ENCODE measurements at regions not wholly inside any gene's neighbourhood (a gene's known extent, or its start where the extent isn't known, plus 50 kb on each side); places are given as distances from the start of the nearest gene placed in this dataset.

DNA sequence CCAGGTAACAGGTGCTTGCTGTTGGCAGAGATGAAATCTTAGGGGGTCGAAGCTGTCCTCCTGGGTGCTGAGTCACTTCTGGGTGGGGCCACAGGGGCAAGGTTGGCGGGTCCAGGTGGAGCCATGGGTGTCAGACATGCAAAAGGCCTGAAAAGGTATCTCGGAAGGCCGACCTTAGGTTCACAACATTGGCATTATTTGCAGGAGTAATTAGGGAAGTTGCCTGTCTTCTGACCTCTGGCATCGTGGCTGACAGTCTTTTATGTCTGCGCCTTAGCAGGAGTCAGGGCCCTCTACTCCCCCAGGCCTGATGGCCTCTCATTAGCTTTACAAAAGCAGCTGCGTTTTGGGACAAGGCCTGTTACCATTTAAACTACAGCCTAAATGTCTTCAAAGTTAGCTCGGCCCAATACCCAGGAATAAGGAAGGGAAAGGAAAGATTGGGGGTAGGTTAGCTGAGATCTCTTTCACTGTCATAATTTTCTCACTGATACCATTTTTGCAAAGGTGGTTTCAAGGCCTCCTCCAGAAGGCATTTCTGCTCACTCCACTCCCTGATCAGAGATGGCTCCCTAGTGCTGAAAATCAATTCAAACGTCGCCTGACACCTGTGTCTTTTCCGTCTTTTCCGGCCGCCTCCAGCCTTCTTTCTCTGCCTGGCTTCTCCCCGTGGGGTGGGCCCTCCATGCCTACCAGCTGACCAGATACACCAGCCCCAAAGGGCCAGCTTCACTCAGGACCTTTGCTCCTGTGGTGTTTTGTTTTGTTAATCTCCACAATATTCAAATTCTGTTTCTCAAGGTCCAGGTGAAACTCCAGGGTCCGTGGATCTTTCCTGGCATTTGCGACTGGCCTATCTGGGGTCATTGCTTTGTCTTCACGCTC is 90.8 kb downstream of the RHOB start:
- no peak overlapping the region for H3K4me3 ChIP-seq (ENCODE audit: control insufficient read depth in 2 of 3, extremely low read depth in 1 of 3, insufficient read depth in 2 of 3, low read depth in 1 of 3, low read length in 3 of 3)
- FAIRE-seq (no peak), DNase-seq (ENCODE audit: low read depth, low spot score) (no peak)
- no peak overlapping the region for H2AFZ ChIP-seq (ENCODE audit: control insufficient read depth, low read length)
- dilution Hi-C loops (cut with MboI; ENCODE audit: extremely low pct_ligation_motif_present, low sequenced_read_pairs) = no loop called here
- H3K9me1 ChIP-seq (ENCODE audit: control insufficient read depth, extremely low read depth, insufficient read depth, low read length) = no peaks in the 10 kb centered on the region
- no peaks in the 10 kb centered on the region for H4K20me1 ChIP-seq (ENCODE audit: control insufficient read depth, extremely low read depth, insufficient read depth, low read length)
- H3K4me1 ChIP-seq (ENCODE audit: control insufficient read depth, extremely low read depth, insufficient read depth, low read length) = peaks cover 28% of the 10 kb centered on the region
- H3K9me3 ChIP-seq (ENCODE audit: control insufficient read depth, low read depth, low read length) = no peaks in the 10 kb centered on the region
- no peaks in the 10 kb centered on the region for H3K79me2 ChIP-seq (ENCODE audit: control insufficient read depth, insufficient read depth, low read length)
- peaks cover 3% of the 10 kb centered on the region for H3K27me3 ChIP-seq (ENCODE audit: control insufficient read depth, extremely low read depth, insufficient read depth, low read length)
- H3K27ac ChIP-seq (ENCODE audit: control insufficient read depth, insufficient read depth, low read length) = no peak overlapping the region
- no peak overlapping the region for H3K4me2 ChIP-seq (ENCODE audit: control insufficient read depth, extremely low read depth, insufficient read depth, low read depth, low read length)
- TF ChIP-seq, protein P1, sequence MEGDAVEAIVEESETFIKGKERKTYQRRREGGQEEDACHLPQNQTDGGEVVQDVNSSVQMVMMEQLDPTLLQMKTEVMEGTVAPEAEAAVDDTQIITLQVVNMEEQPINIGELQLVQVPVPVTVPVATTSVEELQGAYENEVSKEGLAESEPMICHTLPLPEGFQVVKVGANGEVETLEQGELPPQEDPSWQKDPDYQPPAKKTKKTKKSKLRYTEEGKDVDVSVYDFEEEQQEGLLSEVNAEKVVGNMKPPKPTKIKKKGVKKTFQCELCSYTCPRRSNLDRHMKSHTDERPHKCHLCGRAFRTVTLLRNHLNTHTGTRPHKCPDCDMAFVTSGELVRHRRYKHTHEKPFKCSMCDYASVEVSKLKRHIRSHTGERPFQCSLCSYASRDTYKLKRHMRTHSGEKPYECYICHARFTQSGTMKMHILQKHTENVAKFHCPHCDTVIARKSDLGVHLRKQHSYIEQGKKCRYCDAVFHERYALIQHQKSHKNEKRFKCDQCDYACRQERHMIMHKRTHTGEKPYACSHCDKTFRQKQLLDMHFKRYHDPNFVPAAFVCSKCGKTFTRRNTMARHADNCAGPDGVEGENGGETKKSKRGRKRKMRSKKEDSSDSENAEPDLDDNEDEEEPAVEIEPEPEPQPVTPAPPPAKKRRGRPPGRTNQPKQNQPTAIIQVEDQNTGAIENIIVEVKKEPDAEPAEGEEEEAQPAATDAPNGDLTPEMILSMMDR (optimal IDR thresholded peaks at IDR 0.05 in 1 of 3, IDR thresholded peaks at IDR 0.05 in 1 of 3, conservative IDR thresholded peaks at IDR 0.05 in 1 of 3; ENCODE audit: extremely low read depth in 1 of 3, insufficient read depth in 2 of 3, low read length in 3 of 3) = no peak
- no peak for TF ChIP-seq EZH2 (IDR thresholded peaks at IDR 0.05; ENCODE audit: low read length)
- H3K36me3 ChIP-seq (ENCODE audit: control insufficient read depth in 2 of 2, extremely low read depth in 1 of 2, insufficient read depth in 2 of 2, low read length in 2 of 2) = no peaks in the 10 kb centered on the region
- no peak overlapping the region for H3K9ac ChIP-seq (ENCODE audit: control insufficient read depth, extremely low read depth, insufficient read depth, low read length)

DNA sequence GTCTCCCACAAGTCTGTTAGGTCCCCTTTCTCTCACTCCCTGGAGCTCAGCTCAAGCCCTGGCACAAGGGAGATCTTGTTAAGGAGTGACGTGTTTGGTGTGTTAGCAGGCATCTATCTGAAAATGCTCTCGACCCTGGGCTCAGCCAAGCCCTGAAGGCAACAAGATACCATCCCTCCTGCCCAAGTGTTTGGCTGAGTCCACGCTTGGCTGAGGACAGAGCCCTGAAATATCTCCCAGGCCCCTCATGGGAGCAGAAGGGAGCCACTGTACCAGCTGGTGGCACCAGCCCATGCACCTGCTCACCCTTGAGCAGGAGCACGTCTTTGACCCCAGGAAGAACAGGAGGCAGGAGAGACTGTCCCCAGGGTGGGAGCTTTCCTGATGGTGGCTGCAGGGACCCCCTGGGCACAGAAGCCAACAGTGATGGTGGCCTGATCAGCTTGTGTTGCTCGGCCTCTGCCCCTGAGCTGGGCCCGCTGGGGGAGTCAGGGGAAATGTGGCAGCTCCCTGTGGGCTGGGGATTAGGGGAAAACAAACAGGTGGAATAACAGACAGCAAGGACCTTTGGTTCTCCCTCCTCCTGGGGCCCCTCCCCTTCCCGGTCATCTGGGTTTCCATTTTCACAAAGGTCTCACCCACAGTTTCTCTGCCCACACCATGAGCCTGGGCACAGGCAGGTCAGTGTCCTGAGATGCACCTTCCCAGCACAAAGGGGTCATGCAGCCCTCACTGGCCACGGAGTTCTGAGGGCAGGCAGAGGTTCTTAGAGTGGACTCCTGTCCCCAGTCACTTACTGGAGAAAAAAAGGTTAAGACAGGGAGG is 91.6 kb downstream of the RHOB start:
- Histone ChIP-seq H3K4me2 (ENCODE audit: control insufficient read depth, extremely low read depth, insufficient read depth, low read depth, low read length) (no peak overlapping the region), H3K79me2 (ENCODE audit: control insufficient read depth, insufficient read depth, low read length) (no peaks in the 10 kb centered on the region), H2AFZ (ENCODE audit: control insufficient read depth, low read length) (no peak overlapping the region), H3K27ac (ENCODE audit: control insufficient read depth, insufficient read depth, low read length) (no peak overlapping the region), H3K9ac (ENCODE audit: control insufficient read depth, extremely low read depth, insufficient read depth, low read length) (no peak overlapping the region), H4K20me1 (ENCODE audit: control insufficient read depth, extremely low read depth, insufficient read depth, low read length) (no peaks in the 10 kb centered on the region), H3K27me3 (ENCODE audit: control insufficient read depth, extremely low read depth, insufficient read depth, low read length) (peaks cover 3% of the 10 kb centered on the region), H3K9me1 (ENCODE audit: control insufficient read depth, extremely low read depth, insufficient read depth, low read length) (peaks cover 2% of the 10 kb centered on the region), H3K9me3 (ENCODE audit: control insufficient read depth, low read depth, low read length) (no peaks in the 10 kb centered on the region), H3K36me3 (ENCODE audit: control insufficient read depth in 2 of 2, extremely low read depth in 1 of 2, insufficient read depth in 2 of 2, low read length in 2 of 2) (no peaks in the 10 kb centered on the region), H3K4me1 (ENCODE audit: control insufficient read depth, extremely low read depth, insufficient read depth, low read length) (peaks cover 28% of the 10 kb centered on the region), H3K4me3 (ENCODE audit: control insufficient read depth in 2 of 3, extremely low read depth in 1 of 3, insufficient read depth in 2 of 3, low read depth in 1 of 3, low read length in 3 of 3) (no peak overlapping the region)
- TF ChIP-seq, protein P1 (optimal IDR thresholded peaks at IDR 0.05 in 1 of 3, IDR thresholded peaks at IDR 0.05 in 1 of 3, conservative IDR thresholded peaks at IDR 0.05 in 1 of 3; ENCODE audit: extremely low read depth in 1 of 3, insufficient read depth in 2 of 3, low read length in 3 of 3) = no peak
- no peak for TF ChIP-seq EZH2 (IDR thresholded peaks at IDR 0.05; ENCODE audit: low read length)
- dilution Hi-C loops (cut with MboI; ENCODE audit: extremely low pct_ligation_motif_present, low sequenced_read_pairs) = no loop called here
- DNase-seq (ENCODE audit: low read depth, low spot score) (no peak), FAIRE-seq (no peak)

Data from keratinocyte (primary cell).